CD4-positive, alpha-beta T cell treated with Interleukin-15 for 1 hour (primary cell): ENCODE measurements at regions not wholly inside any gene's neighbourhood (a gene's known extent, or its start where the extent isn't known, plus 50 kb on each side); places are given as distances from the start of the nearest gene placed in this dataset.

Experiments
- DNase-seq: peaks from one replicate; pipeline ENCODE4 v3.0.0-alpha.2; 2020

GRCh38 chr16:73663720-73664119 lies 615.8 kb upstream of the ZFHX3 start:
- no peak for DNase-seq

GRCh38 chr16:73636196-73636595 lies 588.3 kb upstream of the ZFHX3 start:
- no peak for DNase-seq

GRCh38 chr16:73629011-73629410 lies 581.1 kb upstream of the ZFHX3 start:
- DNase-seq = no peak

GRCh38 chr16:73617738-73618137 lies 569.8 kb upstream of the ZFHX3 start:
- no peak for DNase-seq

- no peak for DNase-seq
Measured at GRCh38 chr16:73616770-73617169, 568.8 kb upstream of the ZFHX3 start.

GRCh38 chr16:73616166-73616753 lies 568.3 kb upstream of the ZFHX3 start:
- no peak for DNase-seq

GRCh38 chr16:73615071-73615940 lies 567.4 kb upstream of the ZFHX3 start:
- no peak for DNase-seq

- no peak for DNase-seq
Measured at GRCh38 chr16:73614131-73614530, 566.2 kb upstream of the ZFHX3 start.

GRCh38 chr16:73610605-73611156 lies 562.8 kb upstream of the ZFHX3 start:
- no peak for DNase-seq

GRCh38 chr16:73610160-73610559 lies 562.2 kb upstream of the ZFHX3 start:
- no peak for DNase-seq

GRCh38 chr16:73608911-73609310 lies 561.0 kb upstream of the ZFHX3 start:
- DNase-seq = no peak

GRCh38 chr16:73605309-73605708 lies 557.4 kb upstream of the ZFHX3 start:
- no peak for DNase-seq

- no peak for DNase-seq
Measured at GRCh38 chr16:73601911-73602310, 554.0 kb upstream of the ZFHX3 start.

- DNase-seq = no peak
Measured at GRCh38 chr16:73599870-73600269, 551.9 kb upstream of the ZFHX3 start.

- no peak for DNase-seq
Measured at GRCh38 chr16:73599351-73599750, 551.4 kb upstream of the ZFHX3 start.

- no peak for DNase-seq
Measured at GRCh38 chr16:73584157-73584556, 536.2 kb upstream of the ZFHX3 start.

GRCh38 chr16:73572135-73572828 lies 524.4 kb upstream of the ZFHX3 start:
- no peak for DNase-seq

- DNase-seq = no peak
Measured at GRCh38 chr16:73569266-73569980, 521.5 kb upstream of the ZFHX3 start.

GRCh38 chr16:73568769-73569168 lies 520.8 kb upstream of the ZFHX3 start:
- no peak for DNase-seq

- DNase-seq = no peak
Measured at GRCh38 chr16:73565925-73566324, 518.0 kb upstream of the ZFHX3 start.

- no peak for DNase-seq
Measured at GRCh38 chr16:73565263-73565662, 517.3 kb upstream of the ZFHX3 start.

- DNase-seq = no peak
Measured at GRCh38 chr16:73563709-73564108, 515.8 kb upstream of the ZFHX3 start.

GRCh38 chr16:73560497-73560896 lies 512.6 kb upstream of the ZFHX3 start:
- DNase-seq = no peak
